B cell (primary cell): ENCODE measurements at regions not wholly inside any gene's neighbourhood (a gene's known extent, or its start where the extent isn't known, plus 50 kb on each side); places are given as distances from the start of the nearest gene placed in this dataset.

Experiments used
- ATAC-seq: fragments of 200-7000 bp; cut with Tn5 transposase; one replicate; pipeline ENCODE4 v1.10.0; 2021; ENCODE audit warnings: low read depth, mild to moderate bottlenecking, moderate number of reproducible peaks, moderate library complexity
- CTCF ChIA-PET: fragments of 350-600 bp; sonication (Branson Sonifier 250); formaldehyde crosslinking; loops from one replicate; lab custom pipeline; 2021; ENCODE audit warnings: antibody characterized with exemption, inconsistent platforms; lab: Charles Lee
- POLR2A ChIA-PET: fragments of 350-600 bp; sonication (Branson Sonifier 250); formaldehyde crosslinking; loops from one replicate; lab custom pipeline; 2021; ENCODE audit warnings: antibody characterized with exemption; lab: Charles Lee
- DNase-seq: peaks from one replicate; pipeline ENCODE4 v3.0.0; 2013
- H2AFZ ChIP-seq: 2 replicates; pipeline ENCODE4 v1.6.1; 2012; ENCODE audit warnings: mild to moderate bottlenecking, low read depth, low read length; ENCODE audit not compliant: insufficient read depth, poor library complexity, severe bottlenecking
- H3K27ac ChIP-seq, 2 donors: 1 replicate in 1 of 2; 2 replicates in 1 of 2; pipeline ENCODE4 v1.5.1; 2012 to 2013; ENCODE audit warnings: low read length in 2 of 2, mild to moderate bottlenecking in 2 of 2, moderate library complexity in 1 of 2
- H3K27me3 ChIP-seq, 4 experiments: fragments of 200-600 bp in 1 of 4; sonication (generic) in 1 of 4; replicated peaks in 1 of 4; 1 replicate in 2 of 4; 2 replicates in 2 of 4; pipeline versions ENCODE4 v1.6.1 to v1.7.0; 2013 to 2016; ENCODE audit warnings: low read length in 3 of 4, mild to moderate bottlenecking in 2 of 4, mixed read lengths in 1 of 4, moderate library complexity in 1 of 4; ENCODE audit not compliant: insufficient read depth in 4 of 4, control insufficient read depth in 3 of 4; ENCODE audit errors: control extremely low read depth in 1 of 4
- H3K36me3 ChIP-seq, 2 experiments: replicated peaks in 1 of 2; 1 replicate in 1 of 2; 2 replicates in 1 of 2; pipeline versions ENCODE4 v1.6.1 to v1.7.1; 2013; ENCODE audit warnings: low read length in 1 of 2; ENCODE audit not compliant: insufficient read depth in 2 of 2, control insufficient read depth in 1 of 2; ENCODE audit errors: control extremely low read depth in 1 of 2, extremely low read depth in 1 of 2
- H3K4me1 ChIP-seq, 2 donors: fragments of 200-600 bp in 1 of 2; sonication (generic) in 1 of 2; 1 replicate in 1 of 2; 2 replicates in 1 of 2; pipeline versions ENCODE4 v1.5.1 to v1.6.1; 2013 to 2017; ENCODE audit warnings: low read length in 2 of 2; ENCODE audit not compliant: control insufficient read depth in 2 of 2, insufficient read depth in 2 of 2
- H3K4me2 ChIP-seq: replicated peaks from 2 replicates; pipeline ENCODE3; 2012; ENCODE audit warnings: mild to moderate bottlenecking, low read depth, low read length; ENCODE audit not compliant: poor library complexity, severe bottlenecking
- H3K4me3 ChIP-seq, 5 experiments: fragments of 200-600 bp in 1 of 5; sonication (generic) in 1 of 5; 1 replicate in 3 of 5; 2 replicates in 2 of 5; pipeline versions ENCODE4 v1.5.1 to v1.7.0; 2011 to 2016; ENCODE audit warnings: low read length in 4 of 5, mild to moderate bottlenecking in 4 of 5, low read depth in 2 of 5, control low read depth in 1 of 5, moderate library complexity in 1 of 5; ENCODE audit not compliant: insufficient read depth in 1 of 5; ENCODE audit errors: control extremely low read depth in 1 of 5, extremely low read depth in 1 of 5
- H3K79me2 ChIP-seq: fragments of 200-600 bp; sonication (generic); one replicate; pipeline ENCODE4 v1.6.0; 2016; ENCODE audit warnings: low read length; ENCODE audit not compliant: control insufficient read depth, insufficient read depth
- H3K9ac ChIP-seq: fragments of 200-600 bp; sonication (generic); 2 replicates; pipeline ENCODE4 v1.6.1; 2017; ENCODE audit warnings: mild to moderate bottlenecking, low read length, moderate library complexity
- H3K9me3 ChIP-seq, 3 donors: one replicate each; pipeline versions ENCODE4 v1.6.1 to v1.7.1; 2013; ENCODE audit warnings: low read length in 2 of 3; ENCODE audit not compliant: control insufficient read depth in 2 of 3, insufficient read depth in 1 of 3; ENCODE audit errors: control extremely low read depth in 1 of 3
- H4K20me1 ChIP-seq: 2 replicates; pipeline ENCODE4 v1.6.0; 2012; ENCODE audit warnings: mild to moderate bottlenecking, low read length; ENCODE audit not compliant: insufficient read depth, control insufficient read depth, poor library complexity, severe bottlenecking
- H3K27ac Mint-ChIP-seq: one replicate; pipeline ENCODE4 v1.8.0; 2021; ENCODE audit warnings: mixed read lengths
- H3K27me3 Mint-ChIP-seq: one replicate; pipeline ENCODE4 v1.8.0; 2021; ENCODE audit warnings: mixed read lengths
- H3K4me1 Mint-ChIP-seq: one replicate; pipeline ENCODE4 v1.8.0; 2021; ENCODE audit warnings: mixed read lengths
- H3K4me3 Mint-ChIP-seq: one replicate; pipeline ENCODE4 v1.8.0; 2021; ENCODE audit warnings: mixed read lengths
- H3K9me3 Mint-ChIP-seq: one replicate; pipeline ENCODE4 v1.8.0; 2022; ENCODE audit warnings: mixed read lengths; ENCODE audit not compliant: insufficient read depth
- EZH2 ChIP-seq: IDR thresholded peaks from 2 replicates; pipeline ENCODE4 v1.6.1; 2012; ENCODE audit warnings: borderline replicate concordance, low read depth, mild to moderate bottlenecking, moderate library complexity, low read length; ENCODE audit not compliant: insufficient read depth, poor library complexity, severe bottlenecking
- WGBS: methylation state at CpG from one replicate; pipeline ENCODE4 v1.1.5; 2013; ENCODE audit warnings: missing lambda C conversion rate; ENCODE audit not compliant: insufficient coverage; 5-methylcytosine and 5-hydroxymethylcytosine counted together
- intact Hi-C: fragments of 100-400 bp; cut with micrococcal nuclease; formaldehyde crosslinking; loops from one replicate; pipeline ENCODE4 v1.10.0; 2022
- TF ChIP-seq, protein P1 (sequence below): fragments of 200-600 bp; IDR thresholded peaks from one replicate; pipeline ENCODE4 v1.8.0; 2022; ENCODE audit warnings: antibody characterized with exemption, mild to moderate bottlenecking

DNA sequence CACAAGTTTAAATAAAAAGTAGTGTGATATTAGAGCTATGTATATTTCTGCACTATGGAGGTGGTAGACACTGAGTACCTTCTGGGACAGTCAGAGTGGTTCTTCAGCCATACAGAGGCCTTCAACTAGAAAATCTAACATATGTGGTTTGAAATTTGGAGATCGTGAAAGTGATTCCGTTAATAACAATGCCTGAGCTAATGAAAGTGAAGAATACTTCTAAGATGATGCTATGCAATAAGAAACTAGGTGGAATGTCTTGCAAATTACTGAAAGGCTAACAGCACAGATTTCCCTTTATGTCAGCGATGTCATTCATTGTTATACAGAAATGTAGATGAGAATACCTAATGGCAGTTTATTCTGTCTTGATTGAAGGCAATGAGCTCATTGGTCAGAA lies 1984.7 kb upstream of the RAG2 start:
- ChIA-PET POLR2A (no interaction called here), CTCF (no interaction called here)
- H3K27ac ChIP-seq = no peak overlapping the region
- H3K36me3 ChIP-seq = no peaks in the 10 kb centered on the region
- no peak overlapping the region for H2AFZ ChIP-seq
- ATAC-seq (no peak), DNase-seq (no peak)
- Mint-ChIP-seq H3K4me3 (no peak overlapping the region), H3K27ac (no peak overlapping the region), H3K4me1 (no peaks in the 10 kb centered on the region), H3K27me3 (no peaks in the 10 kb centered on the region), H3K9me3 (peaks cover 3% of the 10 kb centered on the region)
- H3K79me2 ChIP-seq = no peaks in the 10 kb centered on the region
- H3K4me3 ChIP-seq = no peak overlapping the region
- WGBS = 100% methylated on average over 1 of the region's 3 CpGs
- H3K27me3 ChIP-seq = no peaks in the 10 kb centered on the region
- H3K9ac ChIP-seq = no peak overlapping the region
- H3K9me3 ChIP-seq = peaks cover 0 to 1% (median 0%) of the 10 kb centered on the region in 3 donors
- no peaks in the 10 kb centered on the region for H4K20me1 ChIP-seq
- no peak overlapping the region for H3K4me2 ChIP-seq
- TF ChIP-seq, protein P1, sequence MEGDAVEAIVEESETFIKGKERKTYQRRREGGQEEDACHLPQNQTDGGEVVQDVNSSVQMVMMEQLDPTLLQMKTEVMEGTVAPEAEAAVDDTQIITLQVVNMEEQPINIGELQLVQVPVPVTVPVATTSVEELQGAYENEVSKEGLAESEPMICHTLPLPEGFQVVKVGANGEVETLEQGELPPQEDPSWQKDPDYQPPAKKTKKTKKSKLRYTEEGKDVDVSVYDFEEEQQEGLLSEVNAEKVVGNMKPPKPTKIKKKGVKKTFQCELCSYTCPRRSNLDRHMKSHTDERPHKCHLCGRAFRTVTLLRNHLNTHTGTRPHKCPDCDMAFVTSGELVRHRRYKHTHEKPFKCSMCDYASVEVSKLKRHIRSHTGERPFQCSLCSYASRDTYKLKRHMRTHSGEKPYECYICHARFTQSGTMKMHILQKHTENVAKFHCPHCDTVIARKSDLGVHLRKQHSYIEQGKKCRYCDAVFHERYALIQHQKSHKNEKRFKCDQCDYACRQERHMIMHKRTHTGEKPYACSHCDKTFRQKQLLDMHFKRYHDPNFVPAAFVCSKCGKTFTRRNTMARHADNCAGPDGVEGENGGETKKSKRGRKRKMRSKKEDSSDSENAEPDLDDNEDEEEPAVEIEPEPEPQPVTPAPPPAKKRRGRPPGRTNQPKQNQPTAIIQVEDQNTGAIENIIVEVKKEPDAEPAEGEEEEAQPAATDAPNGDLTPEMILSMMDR = no peak
- TF ChIP-seq EZH2 = no peak
- intact Hi-C loops = no loop called here
- no peaks in the 10 kb centered on the region for H3K4me1 ChIP-seq

DNA sequence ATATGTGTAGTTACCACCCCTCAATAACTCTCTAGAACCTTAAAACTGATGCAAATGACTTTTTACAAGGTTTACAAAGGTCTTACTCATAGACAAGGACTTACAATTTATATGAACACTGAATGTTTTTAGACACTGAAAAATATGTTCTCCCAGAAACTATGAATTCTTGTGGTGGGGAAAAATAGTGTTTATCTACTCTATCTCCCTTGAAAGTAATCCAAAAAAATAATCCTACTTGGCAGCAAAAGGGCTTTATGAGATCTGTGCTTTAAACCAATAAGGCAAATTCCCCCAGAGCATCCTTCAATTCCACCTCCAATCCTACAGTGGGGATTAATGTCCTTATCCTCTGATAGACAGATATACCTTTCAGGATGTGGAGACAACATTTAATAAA lies 1984.1 kb upstream of the RAG2 start:
- TF ChIP-seq EZH2 = no peak
- Histone ChIP-seq H3K27ac (no peak overlapping the region), H3K4me1 (no peaks in the 10 kb centered on the region), H3K27me3 (no peaks in the 10 kb centered on the region), H3K4me3 (no peak overlapping the region), H3K9me3 (peaks cover 0 to 1% (median 0%) of the 10 kb centered on the region in 3 donors), H3K9ac (no peak overlapping the region), H4K20me1 (no peaks in the 10 kb centered on the region), H2AFZ (no peak overlapping the region), H3K79me2 (no peaks in the 10 kb centered on the region), H3K36me3 (no peaks in the 10 kb centered on the region), H3K4me2 (no peak overlapping the region)
- Mint-ChIP-seq H3K27me3 (no peaks in the 10 kb centered on the region), H3K4me3 (no peak overlapping the region), H3K9me3 (peaks cover 5% of the 10 kb centered on the region), H3K27ac (no peak overlapping the region), H3K4me1 (no peaks in the 10 kb centered on the region)
- POLR2A ChIA-PET = no interaction called here
- CTCF ChIA-PET = no interaction called here
- DNase-seq = no peak
- no peak for ATAC-seq
- intact Hi-C loops = no loop called here
